ENCODE measurements at regions not wholly inside any gene's neighbourhood (a gene's known extent, or its start where the extent isn't known, plus 50 kb on each side); places are given as distances from the start of the nearest gene placed in this dataset.
"Not testable (repeated sequence)": the region's sequence is repeated elsewhere in the genome, so short reads cannot be mapped to it uniquely, and the experiment has no call there.

- Mint-ChIP-seq H3K4me1 (ENCODE audit: low read depth in 2 of 2) (peaks cover 5 to 6% of the 10 kb centered on the region in 2 donors), H3K36me3 (ENCODE audit: insufficient read depth) (no peaks in the 10 kb centered on the region), H3K9me3 (no peaks in the 10 kb centered on the region), H3K27me3 (peaks cover 0 to 21% of the 10 kb centered on the region in 2 donors), H3K4me3 (no peak overlapping the region), H3K27ac (peak overlapping the region in 1 of 2 donors; percentile 54)
- DNase-seq (no peak), ATAC-seq (replicated peaks) (peak; percentile 59)
Observed at GRCh38 chr6:15901141-15902115, 227.5 kb upstream of the MYLIP start.

GRCh38 chr6:15898693-15899092, 230.2 kb upstream of the MYLIP start:
- no peak for DNase-seq
- no peak for ATAC-seq (replicated peaks)
- Mint-ChIP-seq H3K4me3 (no peak overlapping the region), H3K36me3 (ENCODE audit: insufficient read depth) (no peaks in the 10 kb centered on the region), H3K9me3 (no peaks in the 10 kb centered on the region), H3K4me1 (ENCODE audit: low read depth in 2 of 2) (peaks cover 5 to 6% of the 10 kb centered on the region in 2 donors), H3K27me3 (peaks cover 0 to 21% of the 10 kb centered on the region in 2 donors), H3K27ac (no peak overlapping the region)

GRCh38 chr6:15897063-15897876, 231.6 kb upstream of the MYLIP start:
- DNase-seq: no peak
- H3K36me3 Mint-ChIP-seq (ENCODE audit: insufficient read depth): no peaks in the 10 kb centered on the region
- no peaks in the 10 kb centered on the region for H3K9me3 Mint-ChIP-seq

GRCh38 chr6:15894973-15895725, 232.3 kb upstream of the DTNBP1 start:
- no peaks in the 10 kb centered on the region for H3K4me1 Mint-ChIP-seq (ENCODE audit: low read depth in 2 of 2)
- no peak overlapping the region for H3K4me3 Mint-ChIP-seq
- H3K27ac Mint-ChIP-seq: no peak overlapping the region
- ATAC-seq (replicated peaks) (no peak), DNase-seq (no peak)
- H3K9me3 Mint-ChIP-seq: no peaks in the 10 kb centered on the region
- H3K27me3 Mint-ChIP-seq: peaks cover 0 to 19% of the 10 kb centered on the region in 2 donors
- no peaks in the 10 kb centered on the region for H3K36me3 Mint-ChIP-seq (ENCODE audit: insufficient read depth)

More at GRCh38 chr6:15897063-15897876, 231.6 kb upstream of the MYLIP start:
- peaks cover 0 to 21% of the 10 kb centered on the region in 2 donors for H3K27me3 Mint-ChIP-seq
- no peak overlapping the region for H3K4me3 Mint-ChIP-seq
- no peak overlapping the region for H3K27ac Mint-ChIP-seq
- H3K4me1 Mint-ChIP-seq (ENCODE audit: low read depth in 2 of 2): peaks cover 5 to 6% of the 10 kb centered on the region in 2 donors
- ATAC-seq (replicated peaks): no peak

GRCh38 chr6:15893556-15894253, 230.9 kb upstream of the DTNBP1 start:
- Mint-ChIP-seq H3K27me3 (peaks cover 0 to 17% of the 10 kb centered on the region in 2 donors), H3K4me3 (no peak overlapping the region), H3K9me3 (no peaks in the 10 kb centered on the region), H3K4me1 (ENCODE audit: low read depth in 2 of 2) (no peaks in the 10 kb centered on the region), H3K27ac (no peak overlapping the region), H3K36me3 (ENCODE audit: insufficient read depth) (no peaks in the 10 kb centered on the region)
- ATAC-seq (replicated peaks): no peak
- DNase-seq: no peak

GRCh38 chr6:15892369-15892768, 229.5 kb upstream of the DTNBP1 start:
- DNase-seq: no peak
- H3K4me1 Mint-ChIP-seq (ENCODE audit: low read depth in 2 of 2): peaks cover 4 to 5% of the 10 kb centered on the region in 2 donors
- H3K36me3 Mint-ChIP-seq (ENCODE audit: insufficient read depth): no peaks in the 10 kb centered on the region
- no peak overlapping the region for H3K4me3 Mint-ChIP-seq
- peaks cover 0 to 10% of the 10 kb centered on the region in 2 donors for H3K27me3 Mint-ChIP-seq
- no peak for ATAC-seq (replicated peaks)
- no peaks in the 10 kb centered on the region for H3K9me3 Mint-ChIP-seq
- H3K27ac Mint-ChIP-seq: no peak overlapping the region

GRCh38 chr6:15888798-15889772, 226.3 kb upstream of the DTNBP1 start:
- H3K36me3 Mint-ChIP-seq (ENCODE audit: insufficient read depth): no peaks in the 10 kb centered on the region
- peaks cover 0 to 10% of the 10 kb centered on the region in 2 donors for H3K27me3 Mint-ChIP-seq
- H3K4me3 Mint-ChIP-seq: no peak overlapping the region
- H3K27ac Mint-ChIP-seq: no peak overlapping the region
- DNase-seq (no peak), ATAC-seq (replicated peaks) (no peak)
- peaks cover 4 to 6% of the 10 kb centered on the region in 2 donors for H3K4me1 Mint-ChIP-seq (ENCODE audit: low read depth in 2 of 2)
- no peaks in the 10 kb centered on the region for H3K9me3 Mint-ChIP-seq

- H3K4me1 Mint-ChIP-seq (ENCODE audit: low read depth in 2 of 2): peaks cover 4 to 6% of the 10 kb centered on the region in 2 donors
- peak overlapping the region in 1 of 2 donors; percentile 57 for H3K27ac Mint-ChIP-seq
- H3K4me3 Mint-ChIP-seq: no peak overlapping the region
- H3K36me3 Mint-ChIP-seq (ENCODE audit: insufficient read depth): no peaks in the 10 kb centered on the region
- peaks cover 0 to 10% of the 10 kb centered on the region in 2 donors for H3K27me3 Mint-ChIP-seq
- H3K9me3 Mint-ChIP-seq: no peaks in the 10 kb centered on the region
- no peak for ATAC-seq (replicated peaks)
- no peak for DNase-seq
Observed at GRCh38 chr6:15887491-15888461, 224.9 kb upstream of the DTNBP1 start.

GRCh38 chr6:15885624-15886023, 222.8 kb upstream of the DTNBP1 start:
- peaks cover 11 to 12% of the 10 kb centered on the region in 2 donors for H3K4me1 Mint-ChIP-seq (ENCODE audit: low read depth in 2 of 2)
- no peak overlapping the region for H3K4me3 Mint-ChIP-seq
- H3K9me3 Mint-ChIP-seq: no peaks in the 10 kb centered on the region
- H3K27ac Mint-ChIP-seq: no peak overlapping the region
- no peaks in the 10 kb centered on the region for H3K36me3 Mint-ChIP-seq (ENCODE audit: insufficient read depth)
- ATAC-seq (replicated peaks): no peak
- H3K27me3 Mint-ChIP-seq: peaks cover 0 to 1% of the 10 kb centered on the region in 2 donors
- DNase-seq: no peak

GRCh38 chr6:15883593-15883992, 220.8 kb upstream of the DTNBP1 start:
- not testable (repeated sequence) for ATAC-seq (replicated peaks); H3K36me3 Mint-ChIP-seq (ENCODE audit: insufficient read depth); H3K9me3 Mint-ChIP-seq; DNase-seq; H3K27me3 Mint-ChIP-seq; H3K4me3 Mint-ChIP-seq; H3K27ac Mint-ChIP-seq
- peaks cover 21 to 30% of the 10 kb centered on the region in 2 donors for H3K4me1 Mint-ChIP-seq (ENCODE audit: low read depth in 2 of 2)

GRCh38 chr6:15882915-15883314, 220.1 kb upstream of the DTNBP1 start:
- H3K4me3 Mint-ChIP-seq: no peak overlapping the region

More at GRCh38 chr6:15882915-15883314, 220.1 kb upstream of the DTNBP1 start:
- Mint-ChIP-seq H3K36me3 (ENCODE audit: insufficient read depth) (no peaks in the 10 kb centered on the region), H3K27me3 (no peaks in the 10 kb centered on the region), H3K4me1 (ENCODE audit: low read depth in 2 of 2) (peaks cover 21 to 30% of the 10 kb centered on the region in 2 donors), H3K9me3 (no peaks in the 10 kb centered on the region), H3K27ac (no peak overlapping the region)
- ATAC-seq (replicated peaks) (no peak), DNase-seq (no peak)
